Cardiac septum (tissue), 1 donor: ENCODE measurements at regions not wholly inside any gene's neighbourhood (a gene's known extent, or its start where the extent isn't known, plus 50 kb on each side); places are given as distances from the start of the nearest gene placed in this dataset.
"Not testable (repeated sequence)": the region's sequence is repeated elsewhere in the genome, so short reads cannot be mapped to it uniquely, and the experiment has no call there.

Experiments used
- DNase-seq: peaks from one replicate; pipeline ENCODE4 v3.0.0-alpha.2; 2020; ENCODE audit warnings: low spot score
- intact Hi-C: fragments of 100-400 bp; cut with DNase I; formaldehyde crosslinking; loops from one replicate; pipeline ENCODE4 v1.14.0; 2022
- donor health status: DM: no; HTN: no; CAD: no.

GRCh38 chrX:148080593-148080992 lies 99.5 kb downstream of the FMR1NB start:
- intact Hi-C loops = no loop called here
- DNase-seq = no peak

GRCh38 chrX:148084611-148085010 lies 103.5 kb downstream of the FMR1NB start:
- intact Hi-C loops = no loop called here
- DNase-seq = no peak

GRCh38 chrX:148120151-148120550 lies 139.0 kb downstream of the FMR1NB start:
- no peak for DNase-seq
- intact Hi-C loops = no loop called here

- DNase-seq = no peak
- intact Hi-C loops = no loop called here
These were observed 140.0 kb downstream of the FMR1NB start for GRCh38 chrX:148120999-148121623.

- intact Hi-C loops, DNase-seq: not testable (repeated sequence)
These were observed 147.9 kb downstream of the FMR1NB start for GRCh38 chrX:148128872-148129505.

GRCh38 chrX:148133105-148133725 lies 152.1 kb downstream of the FMR1NB start:
- DNase-seq = no peak
- intact Hi-C loops = loop anchor here (5.0 kb wide), 1 partner anchor 1339 kb away; no protein-coding TSS in a partner anchor

- intact Hi-C loops = loop anchor here (5.0 kb wide), 1 partner anchor 1338 kb away; no protein-coding TSS in a partner anchor
These were observed 153.4 kb downstream of the FMR1NB start for GRCh38 chrX:148134578-148134977.

DNA sequence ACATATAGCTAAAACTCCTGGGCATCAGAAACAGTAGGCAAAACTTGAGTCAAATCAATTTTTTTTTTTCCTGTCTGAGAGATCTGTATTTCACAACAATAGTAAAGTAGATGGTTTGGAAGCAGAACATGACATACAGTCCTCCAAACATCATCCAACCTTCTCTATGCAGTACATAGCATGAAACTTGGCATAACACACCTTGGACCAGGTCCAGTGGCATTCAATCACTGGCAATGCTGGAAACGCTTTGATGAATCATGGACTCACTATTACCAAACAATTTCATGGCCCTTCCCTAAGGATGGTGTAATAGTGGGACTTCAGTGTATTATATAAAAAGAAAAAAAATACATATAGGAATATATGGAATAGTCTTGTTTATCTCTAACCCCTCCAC lies 154.6 kb downstream of the FMR1NB start:
- intact Hi-C loops = no loop called here

More at GRCh38 chrX:148134578-148134977, 153.4 kb downstream of the FMR1NB start:
- no peak for DNase-seq

DNA sequence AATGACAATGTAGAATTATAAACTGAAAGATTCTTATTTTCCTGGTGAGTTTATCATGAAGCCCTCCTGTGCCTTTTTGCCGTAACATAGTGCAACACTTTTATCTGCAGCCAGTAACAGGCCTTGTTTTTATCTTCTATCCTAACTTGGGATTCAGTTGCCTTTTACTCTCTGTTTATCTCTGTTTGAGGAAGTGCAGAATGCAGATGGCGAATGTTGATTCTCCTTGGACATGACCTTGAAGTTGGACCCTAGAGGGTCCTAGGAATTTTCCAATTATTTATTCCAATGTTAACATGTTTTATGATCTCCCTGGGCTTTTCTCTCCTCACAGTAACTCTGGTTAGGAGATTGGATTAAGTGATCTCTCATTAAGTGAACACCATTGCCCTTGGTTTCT lies 165.0 kb downstream of the FMR1NB start:
- DNase-seq = no peak
- intact Hi-C loops = no loop called here

More for the DNA sequence above, 154.6 kb downstream of the FMR1NB start:
- no peak for DNase-seq

- DNase-seq = no peak
- intact Hi-C loops = no loop called here
These were observed 175.8 kb downstream of the FMR1NB start for GRCh38 chrX:148156986-148157385.

- intact Hi-C loops = no loop called here
- no peak for DNase-seq
These were observed 178.7 kb downstream of the FMR1NB start for GRCh38 chrX:148159796-148160195.

DNA sequence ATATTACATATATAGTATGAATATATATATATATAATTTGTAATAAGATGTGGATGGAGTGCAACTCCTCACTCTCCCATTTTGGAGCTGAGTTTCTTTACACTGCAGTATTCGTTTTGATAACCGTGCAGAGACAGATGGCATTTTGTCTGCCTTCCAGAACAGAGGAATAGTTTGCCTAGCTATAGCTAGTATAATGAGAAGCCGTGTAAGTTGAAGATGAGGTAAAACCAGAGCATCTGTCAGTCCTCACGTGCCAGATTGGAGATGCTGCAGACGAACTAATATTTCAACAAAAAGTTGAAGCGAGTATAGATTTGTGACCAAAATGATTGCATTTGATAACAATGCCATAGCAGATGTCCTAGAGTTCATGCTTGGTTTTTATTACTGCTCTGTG lies 180.6 kb downstream of the FMR1NB start:
- intact Hi-C loops = no loop called here
- no peak for DNase-seq

DNA sequence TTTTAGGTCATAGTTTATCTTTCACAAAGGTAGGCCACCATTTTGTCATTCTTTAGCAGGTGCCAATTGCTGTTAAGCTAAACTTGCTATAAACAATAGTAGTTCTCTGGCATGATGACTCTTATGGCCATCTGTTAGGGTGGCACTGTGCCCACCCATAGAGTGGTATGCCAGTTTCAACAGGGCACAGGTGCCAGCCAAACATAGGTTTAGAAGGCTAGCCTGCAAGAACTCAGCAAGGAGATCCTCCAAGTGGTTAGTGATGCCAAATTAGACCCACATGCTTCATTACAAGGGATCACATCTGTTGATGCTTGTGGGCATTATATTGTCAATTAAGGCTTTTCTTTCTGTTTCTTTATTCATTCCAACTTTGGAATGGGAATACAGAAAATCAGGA lies 204.5 kb downstream of the FMR1NB start:
- intact Hi-C loops = no loop called here
- no peak for DNase-seq

DNA sequence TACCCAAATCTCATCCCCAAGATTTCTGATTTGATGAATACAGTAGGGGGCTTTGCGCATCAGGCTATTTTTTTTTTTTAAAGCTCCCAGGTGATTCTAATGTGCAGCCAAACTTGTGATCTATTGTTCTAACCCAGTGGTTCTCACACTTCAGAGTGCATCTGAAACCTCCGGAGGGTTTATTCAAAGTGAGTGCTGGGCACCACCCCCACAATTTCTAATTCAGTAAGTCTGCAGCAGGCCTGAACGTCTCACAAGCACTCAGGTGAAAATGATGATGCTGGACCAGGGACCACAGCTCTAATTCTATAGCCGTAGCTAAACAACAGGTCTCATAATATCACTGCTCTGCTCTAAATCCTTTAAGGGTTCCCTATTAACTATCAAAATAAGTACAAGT lies 211.4 kb downstream of the FMR1NB start:
- intact Hi-C loops = no loop called here
- DNase-seq = no peak

DNA sequence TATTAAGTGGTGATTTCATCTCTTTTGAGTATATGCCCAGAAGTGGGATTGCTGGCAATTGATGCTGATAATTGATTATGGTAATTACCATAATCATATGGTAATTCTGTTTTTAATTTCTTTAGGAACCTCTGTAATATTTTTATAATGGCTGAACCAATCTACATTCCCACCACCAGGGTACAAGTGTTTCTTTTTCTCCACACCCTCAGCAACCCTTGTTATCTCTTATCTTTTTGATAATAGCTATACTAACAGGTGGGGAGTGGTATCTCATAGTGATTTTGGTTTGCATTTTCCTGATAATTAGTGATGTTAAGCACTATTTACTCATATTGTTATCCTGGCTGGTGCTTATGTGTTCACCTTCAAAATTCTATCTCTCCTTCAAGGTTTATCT lies 212.6 kb downstream of the FMR1NB start:
- DNase-seq = no peak
- intact Hi-C loops = no loop called here

DNA sequence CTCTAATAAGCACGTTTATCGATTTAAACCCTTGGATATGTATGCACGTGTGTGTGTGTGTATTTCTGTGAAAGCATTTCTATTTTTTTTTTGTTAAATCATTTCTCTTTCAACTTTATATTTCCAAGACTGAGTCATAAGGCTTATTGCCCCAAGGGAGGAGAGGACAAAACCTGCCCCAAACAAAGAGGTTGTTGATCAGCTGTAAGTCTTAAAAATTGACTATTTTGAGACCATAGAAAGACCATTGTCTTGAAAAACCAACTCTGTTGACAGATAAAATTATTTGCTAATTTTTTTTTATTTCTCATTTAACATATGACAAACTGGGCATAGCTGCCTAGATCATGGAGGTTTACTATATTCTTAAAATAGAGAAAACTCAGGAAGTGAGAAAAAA lies 222.4 kb downstream of the FMR1NB start:
- intact Hi-C loops = no loop called here
- no peak for DNase-seq

DNA sequence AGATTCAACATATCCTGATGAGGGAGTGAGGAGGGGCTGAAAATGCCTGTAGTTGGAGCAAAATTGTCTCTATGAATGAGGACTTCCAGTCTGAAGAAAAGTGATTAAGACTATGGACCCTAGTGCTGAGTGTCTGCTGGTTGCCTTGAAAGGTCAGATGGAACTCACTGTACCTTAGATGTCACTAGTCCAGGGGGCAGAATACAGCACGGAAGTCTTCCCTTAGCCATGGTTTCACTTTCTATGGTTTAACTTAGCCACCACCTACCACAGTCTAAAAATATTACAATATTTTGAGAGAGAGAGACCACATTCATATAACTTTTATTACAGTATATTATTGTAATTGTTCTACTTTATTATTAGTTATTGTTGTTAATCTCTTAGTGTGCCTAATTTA lies 223.1 kb downstream of the FMR1NB start:
- no peak for DNase-seq
- intact Hi-C loops = no loop called here

DNA sequence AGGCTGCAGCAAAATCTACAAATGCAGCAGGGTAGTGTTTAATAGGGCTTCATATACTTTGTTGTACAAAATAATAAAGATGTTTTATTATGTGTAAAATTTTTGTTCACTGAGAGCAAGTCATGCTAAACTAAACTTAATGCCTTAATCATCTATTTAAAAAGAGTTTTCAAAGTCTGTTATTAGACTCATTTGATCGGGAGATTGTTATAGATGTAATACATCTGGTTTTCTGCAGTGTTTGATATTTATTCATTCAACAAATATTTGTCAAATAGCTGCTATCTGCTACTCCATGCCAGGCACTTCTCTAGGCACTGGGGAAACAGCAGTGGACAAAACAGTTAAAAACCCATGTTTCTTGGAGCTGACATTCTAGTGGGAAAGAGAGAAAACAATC lies 233.6 kb downstream of the FMR1NB start:
- intact Hi-C loops = no loop called here
- DNase-seq = no peak

- DNase-seq = no peak
- intact Hi-C loops = no loop called here
These were observed 234.6 kb downstream of the FMR1NB start for GRCh38 chrX:148215726-148216125.

GRCh38 chrX:148223361-148223760 lies 242.2 kb downstream of the FMR1NB start:
- DNase-seq = no peak
- intact Hi-C loops = no loop called here

- intact Hi-C loops = no loop called here
- DNase-seq = no peak
These were observed 247.4 kb downstream of the FMR1NB start for GRCh38 chrX:148228521-148228920.
